ENCODE measurements at regions not wholly inside any gene's neighbourhood (a gene's known extent, or its start where the extent isn't known, plus 50 kb on each side); places are given as distances from the start of the nearest gene placed in this dataset.

GRCh38 chr5:124918618-124919017 lies 172.2 kb upstream of the ZNF608 start:
- no peak for TF ChIP-seq CTCF (IDR thresholded peaks at IDR 0.05; ENCODE audit: low read depth, low read length)
- no peak for DNase-seq (ENCODE audit: extremely low read depth, low read depth)

GRCh38 chr5:124919076-124919475 lies 172.6 kb upstream of the ZNF608 start:
- TF ChIP-seq CTCF (IDR thresholded peaks at IDR 0.05; ENCODE audit: low read depth, low read length), result no peak
- DNase-seq (ENCODE audit: extremely low read depth, low read depth), result no peak

- no peak for TF ChIP-seq CTCF (IDR thresholded peaks at IDR 0.05; ENCODE audit: low read depth, low read length)
- DNase-seq (ENCODE audit: extremely low read depth, low read depth), result no peak
Measured at GRCh38 chr5:124919747-124920525, 173.5 kb upstream of the ZNF608 start.

- TF ChIP-seq CTCF (IDR thresholded peaks at IDR 0.05; ENCODE audit: low read depth, low read length), result no peak
- no peak for DNase-seq (ENCODE audit: extremely low read depth, low read depth)
Measured at GRCh38 chr5:124920909-124921666, 174.6 kb upstream of the ZNF608 start.

GRCh38 chr5:124921694-124922093 lies 175.3 kb upstream of the ZNF608 start:
- TF ChIP-seq CTCF (IDR thresholded peaks at IDR 0.05; ENCODE audit: low read depth, low read length), result no peak
- no peak for DNase-seq (ENCODE audit: extremely low read depth, low read depth)

GRCh38 chr5:124922255-124922975 lies 176.0 kb upstream of the ZNF608 start:
- no peak for DNase-seq (ENCODE audit: extremely low read depth, low read depth)
- TF ChIP-seq CTCF (IDR thresholded peaks at IDR 0.05; ENCODE audit: low read depth, low read length), result no peak

GRCh38 chr5:124923131-124923530 lies 176.7 kb upstream of the ZNF608 start:
- DNase-seq (ENCODE audit: extremely low read depth, low read depth), result no peak
- no peak for TF ChIP-seq CTCF (IDR thresholded peaks at IDR 0.05; ENCODE audit: low read depth, low read length)

Measured in AG09319 (cell line).